IMR-90 (cell line): ENCODE measurements at regions not wholly inside any gene's neighbourhood (a gene's known extent, or its start where the extent isn't known, plus 50 kb on each side); places are given as distances from the start of the nearest gene placed in this dataset.

Source experiments
- ATAC-seq: fragments of 200-7000 bp; cut with Tn5 transposase; 2 replicates; pipeline ENCODE4 v1.9.1; 2020; ENCODE audit warnings: low read depth, mild to moderate bottlenecking, moderate library complexity
- BruUV-seq: library from RNA; stranded (reverse); fragments of 400-500 nt; replicated peaks from 2 replicates; lab custom pipeline; 2021; lab: Mats Ljungman, UMichigan
- CTCF ChIA-PET: fragments of 300-600 bp; formaldehyde crosslinking; extraction: SDS; loops from one replicate; lab custom pipeline; 2021; ENCODE audit warnings: antibody characterized with exemption; lab: Yijun Ruan, JAX
- POLR2A ChIA-PET: fragments of 300-600 bp; sonication (Branson Sonifier 250); formaldehyde crosslinking; loops from one replicate; lab custom pipeline; 2022; ENCODE audit warnings: antibody characterized with exemption; ENCODE audit not compliant: unreplicated experiment; lab: Charles Lee
- DNase-seq: peaks from one replicate; pipeline ENCODE4 v3.0.0; 2013
- H2AFZ ChIP-seq: replicated peaks from 2 replicates; pipeline ENCODE3; 2013; ENCODE audit warnings: low read length, mild to moderate bottlenecking; ENCODE audit not compliant: poor library complexity
- H2AK5ac ChIP-seq: 2 replicates; pipeline ENCODE4 v1.6.1; 2013; ENCODE audit warnings: low read depth, low read length, inconsistent platforms
- H2AK9ac ChIP-seq: replicated peaks from 2 replicates; pipeline ENCODE3; 2013; ENCODE audit warnings: mild to moderate bottlenecking, low read depth, low read length, moderate library complexity; ENCODE audit not compliant: poor library complexity
- H2BK120ac ChIP-seq: 2 replicates; pipeline ENCODE4 v1.6.1; 2013; ENCODE audit warnings: low read depth, low read length, inconsistent platforms
- H2BK15ac ChIP-seq: 3 replicates; pipeline ENCODE4 v1.6.1; 2013; ENCODE audit warnings: low read depth, low read length, inconsistent platforms
- H2BK20ac ChIP-seq: 2 replicates; pipeline ENCODE4 v1.6.1; 2013; ENCODE audit warnings: low read depth, mild to moderate bottlenecking, inconsistent platforms, low read length, moderate library complexity
- H2BK5ac ChIP-seq: 2 replicates; pipeline ENCODE4 v1.6.1; 2013; ENCODE audit warnings: mild to moderate bottlenecking, low read depth, low read length, inconsistent platforms; ENCODE audit not compliant: poor library complexity, severe bottlenecking
- H3K14ac ChIP-seq: replicated peaks from 2 replicates; pipeline ENCODE4 v1.6.1; 2013; ENCODE audit warnings: low read depth, low read length, inconsistent platforms
- H3K18ac ChIP-seq: 2 replicates; pipeline ENCODE4 v1.6.1; 2013; ENCODE audit warnings: low read depth, low read length, control low read depth
- H3K23ac ChIP-seq: 2 replicates; pipeline ENCODE4 v1.6.1; 2013; ENCODE audit warnings: low read depth, low read length, inconsistent platforms
- H3K27ac ChIP-seq: 2 replicates; pipeline ENCODE4 v1.5.1; 2013; ENCODE audit warnings: mild to moderate bottlenecking, control low read depth, low read length; ENCODE audit not compliant: insufficient read depth
- H3K27me3 ChIP-seq: 2 replicates; pipeline ENCODE4 v1.6.1; 2013; ENCODE audit warnings: low read length; ENCODE audit not compliant: control insufficient read depth, insufficient read depth
- H3K36me3 ChIP-seq: 2 replicates; pipeline ENCODE4 v1.6.1; 2013; ENCODE audit warnings: low read length, mixed read lengths; ENCODE audit not compliant: control insufficient read depth, insufficient read depth
- H3K4ac ChIP-seq: 2 replicates; pipeline ENCODE4 v1.6.1; 2013; ENCODE audit warnings: low read depth, low read length, inconsistent platforms
- H3K4me1 ChIP-seq: 2 replicates; pipeline ENCODE4 v1.6.1; 2013; ENCODE audit warnings: low read length, mixed read lengths; ENCODE audit not compliant: control insufficient read depth, insufficient read depth
- H3K4me2 ChIP-seq: 2 replicates; pipeline ENCODE4 v1.6.1; 2013; ENCODE audit warnings: low read depth, mild to moderate bottlenecking, control low read depth, low read length, moderate library complexity
- H3K4me3 ChIP-seq: 2 replicates; pipeline ENCODE4 v1.5.1; 2013; ENCODE audit warnings: low read depth, mild to moderate bottlenecking, control low read depth, low read length, moderate library complexity; ENCODE audit not compliant: insufficient read depth
- H3K56ac ChIP-seq: 2 replicates; pipeline ENCODE4 v1.6.1; 2013; ENCODE audit warnings: low read length, inconsistent platforms; ENCODE audit not compliant: insufficient read depth; ENCODE audit errors: extremely low read depth
- H3K79me1 ChIP-seq, 2 experiments: 2 replicates each; pipeline ENCODE4 v1.6.1; 2013; ENCODE audit warnings: low read length in 2 of 2, inconsistent platforms in 1 of 2, low read depth in 1 of 2
- H3K9ac ChIP-seq: 2 replicates; pipeline ENCODE4 v1.6.1; 2013; ENCODE audit warnings: low read depth, low read length, control low read depth
- H3K9me1 ChIP-seq: 2 replicates; pipeline ENCODE4 v1.6.1; 2013; ENCODE audit warnings: low read length, inconsistent platforms; ENCODE audit not compliant: insufficient read depth
- H3K9me3 ChIP-seq: 2 replicates; pipeline ENCODE4 v1.6.1; 2013; ENCODE audit warnings: low read length; ENCODE audit not compliant: control insufficient read depth, insufficient read depth
- H4K20me1 ChIP-seq: 2 replicates; pipeline ENCODE4 v1.6.1; 2013; ENCODE audit warnings: low read length, inconsistent platforms; ENCODE audit not compliant: insufficient read depth
- H4K5ac ChIP-seq: 2 replicates; pipeline ENCODE4 v1.6.1; 2013; ENCODE audit warnings: mild to moderate bottlenecking, low read depth, low read length, control low read depth
- H4K8ac ChIP-seq, 2 experiments: 2 replicates each; pipeline ENCODE4 v1.6.1; 2013; ENCODE audit warnings: low read depth in 2 of 2, low read length in 2 of 2, control low read depth in 1 of 2, inconsistent platforms in 1 of 2
- H4K91ac ChIP-seq: 2 replicates; pipeline ENCODE4 v1.6.1; 2013; ENCODE audit warnings: low read depth, low read length, inconsistent platforms; ENCODE audit not compliant: insufficient read depth
- USF2 ChIP-seq: fragments of 150-350 bp; IDR thresholded peaks from 2 replicates; pipeline ENCODE4 v1.6.1; 2017; ENCODE audit warnings: mild to moderate bottlenecking, antibody characterized with exemption, low read length, low read depth
- WGBS, 2 experiments: methylation state at CpG; one replicate each; pipeline versions ENCODE4 v1.1.5 to v1.1.7; 2013; ENCODE audit warnings: missing lambda C conversion rate in 2 of 2; ENCODE audit not compliant: insufficient read length in 1 of 2; ENCODE audit errors: extremely low coverage in 2 of 2; 5-methylcytosine and 5-hydroxymethylcytosine counted together
- dilution Hi-C: fragments of 300-500 bp; cut with HindIII; formaldehyde crosslinking; loops from one replicate; pipeline ENCODE4 v1.14.3; 2018; ENCODE audit warnings: low sequenced_read_pairs; ENCODE audit not compliant: unreplicated experiment
- in situ Hi-C: fragments of 300-500 bp; cut with MboI; formaldehyde crosslinking; loops from 3 replicates; pipeline ENCODE4 v1.14.3; 2019; ENCODE audit warnings: low sequenced_read_pairs, inconsistent platforms, mixed read lengths
- intact Hi-C: fragments of 100-400 bp; cut with micrococcal nuclease; formaldehyde crosslinking; loops from 2 replicates; pipeline ENCODE4 v1.10.0; 2022

GRCh38 chr15:98150536-98150935, 190.0 kb downstream of the ARRDC4 start:
- H3K9me1 ChIP-seq: no peaks in the 10 kb centered on the region
- no peak overlapping the region for H3K14ac ChIP-seq
- H3K4me1 ChIP-seq: no peaks in the 10 kb centered on the region
- POLR2A ChIA-PET: no interaction called here
- no peak for TF ChIP-seq USF2
- in situ Hi-C loops: no loop called here
- no peak overlapping the region for H3K9ac ChIP-seq
- no peak overlapping the region for H3K56ac ChIP-seq
- no peak overlapping the region for H4K5ac ChIP-seq
- H3K18ac ChIP-seq: no peak overlapping the region
- no peak overlapping the region for H4K8ac ChIP-seq
- no peak overlapping the region for H3K27ac ChIP-seq
- H3K4me3 ChIP-seq: no peak overlapping the region
- no peak overlapping the region for H2BK120ac ChIP-seq
- H4K20me1 ChIP-seq: no peaks in the 10 kb centered on the region
- H2BK5ac ChIP-seq: no peak overlapping the region
- H2AK9ac ChIP-seq: no peak overlapping the region
- H3K4ac ChIP-seq: no peak overlapping the region
- H2AFZ ChIP-seq: no peak overlapping the region
- H4K91ac ChIP-seq: no peak overlapping the region
- no peaks in the 10 kb centered on the region for H3K79me1 ChIP-seq
- dilution Hi-C loops: no loop called here
- H3K36me3 ChIP-seq: no peaks in the 10 kb centered on the region
- CTCF ChIA-PET: no interaction called here
- H3K27me3 ChIP-seq: no peaks in the 10 kb centered on the region
- no peak overlapping the region for H2BK15ac ChIP-seq
- intact Hi-C loops: no loop called here
- H3K9me3 ChIP-seq: peaks cover 18% of the 10 kb centered on the region
- H2AK5ac ChIP-seq: no peak overlapping the region
- no peak overlapping the region for H3K4me2 ChIP-seq
- DNase-seq (no peak), ATAC-seq (no peak)
- H3K23ac ChIP-seq: no peak overlapping the region
- no TSS peak for BruUV-seq
- no CpG with 5 or more reads among the region's 3 CpGs for WGBS, 2 experiments
- no peak overlapping the region for H2BK20ac ChIP-seq
